ENCODE measurements at regions not wholly inside any gene's neighbourhood (a gene's known extent, or its start where the extent isn't known, plus 50 kb on each side); places are given as distances from the start of the nearest gene placed in this dataset.

DNA sequence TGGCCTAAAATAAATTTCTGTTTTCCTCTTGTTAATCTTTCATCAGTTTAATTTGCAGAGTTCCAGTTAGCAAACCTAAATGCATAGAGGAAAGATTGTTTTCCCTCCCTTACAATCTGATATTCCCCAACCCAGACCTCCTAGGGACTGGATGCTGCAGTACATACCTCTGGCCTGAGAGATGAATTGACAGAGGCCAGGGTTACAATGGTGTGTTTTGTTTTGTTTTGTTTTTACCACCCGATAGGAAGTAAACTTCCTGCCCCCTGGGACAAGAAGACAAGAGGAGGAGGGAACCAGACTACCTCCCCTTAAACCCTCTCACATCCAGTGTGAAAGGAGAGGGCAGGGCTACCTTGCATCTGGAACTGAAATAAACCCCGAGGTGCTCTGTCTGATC, 319.0 kb downstream of the LRFN2 start:
- TF ChIP-seq, protein P1, sequence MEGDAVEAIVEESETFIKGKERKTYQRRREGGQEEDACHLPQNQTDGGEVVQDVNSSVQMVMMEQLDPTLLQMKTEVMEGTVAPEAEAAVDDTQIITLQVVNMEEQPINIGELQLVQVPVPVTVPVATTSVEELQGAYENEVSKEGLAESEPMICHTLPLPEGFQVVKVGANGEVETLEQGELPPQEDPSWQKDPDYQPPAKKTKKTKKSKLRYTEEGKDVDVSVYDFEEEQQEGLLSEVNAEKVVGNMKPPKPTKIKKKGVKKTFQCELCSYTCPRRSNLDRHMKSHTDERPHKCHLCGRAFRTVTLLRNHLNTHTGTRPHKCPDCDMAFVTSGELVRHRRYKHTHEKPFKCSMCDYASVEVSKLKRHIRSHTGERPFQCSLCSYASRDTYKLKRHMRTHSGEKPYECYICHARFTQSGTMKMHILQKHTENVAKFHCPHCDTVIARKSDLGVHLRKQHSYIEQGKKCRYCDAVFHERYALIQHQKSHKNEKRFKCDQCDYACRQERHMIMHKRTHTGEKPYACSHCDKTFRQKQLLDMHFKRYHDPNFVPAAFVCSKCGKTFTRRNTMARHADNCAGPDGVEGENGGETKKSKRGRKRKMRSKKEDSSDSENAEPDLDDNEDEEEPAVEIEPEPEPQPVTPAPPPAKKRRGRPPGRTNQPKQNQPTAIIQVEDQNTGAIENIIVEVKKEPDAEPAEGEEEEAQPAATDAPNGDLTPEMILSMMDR (IDR thresholded peaks at IDR 0.05; ENCODE audit: insufficient read depth, low read depth, low read length): no peak
- no peak for TF ChIP-seq EZH2 (IDR thresholded peaks at IDR 0.05; ENCODE audit: insufficient read depth, low read length)

Measured in astrocyte (in vitro differentiated cells and primary cell).